HG03108 (cell line): ENCODE measurements at regions not wholly inside any gene's neighbourhood (a gene's known extent, or its start where the extent isn't known, plus 50 kb on each side); places are given as distances from the start of the nearest gene placed in this dataset.
"Not testable (repeated sequence)": the region's sequence is repeated elsewhere in the genome, so short reads cannot be mapped to it uniquely, and the experiment has no call there.

ENCODE experiments used
- ATAC-seq: cut with Tn5 transposase; IDR thresholded peaks from one replicate; pipeline ENCODE4 v1.9.1; 2021; ENCODE audit warnings: moderate library complexity; ENCODE audit not compliant: unreplicated experiment

DNA sequence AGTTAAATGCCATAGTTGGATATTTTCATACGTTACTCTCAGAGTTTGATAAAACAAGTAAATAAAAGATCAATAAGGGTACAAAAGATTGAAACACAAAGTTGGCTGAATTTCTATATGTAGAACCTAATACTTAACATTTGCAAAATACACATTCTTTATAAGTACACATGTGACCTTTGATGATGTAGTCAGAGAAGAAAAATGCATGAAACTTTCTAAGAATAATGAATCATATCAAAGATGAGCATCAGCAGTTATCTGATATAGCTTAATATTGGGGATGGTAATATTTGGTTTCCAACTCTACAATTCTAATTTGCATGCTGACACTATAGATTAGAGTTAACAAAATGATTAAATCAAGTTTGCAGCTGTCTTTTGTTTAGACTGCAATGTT, 188.0 kb upstream of the TGFBR2 start:
- ATAC-seq = no peak

DNA sequence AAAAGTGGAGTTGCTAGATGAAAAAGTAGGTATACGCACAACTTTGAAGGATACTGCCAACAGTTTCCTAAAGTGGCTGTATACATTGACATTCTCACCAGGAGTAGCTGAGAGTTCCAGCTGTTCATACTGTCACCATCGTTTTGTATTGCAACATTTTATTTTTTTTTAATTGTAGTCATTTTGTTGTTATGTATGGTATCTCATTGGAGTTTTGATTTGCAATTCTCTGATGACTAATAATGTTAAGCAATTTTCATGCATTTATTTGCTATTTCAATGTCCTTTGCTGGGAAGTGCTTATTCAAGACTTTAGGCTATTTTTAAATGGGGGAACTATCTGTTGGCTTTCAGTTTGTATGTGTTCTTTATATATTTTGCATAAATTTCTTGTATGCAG, 185.1 kb upstream of the TGFBR2 start:
- no peak for ATAC-seq

DNA sequence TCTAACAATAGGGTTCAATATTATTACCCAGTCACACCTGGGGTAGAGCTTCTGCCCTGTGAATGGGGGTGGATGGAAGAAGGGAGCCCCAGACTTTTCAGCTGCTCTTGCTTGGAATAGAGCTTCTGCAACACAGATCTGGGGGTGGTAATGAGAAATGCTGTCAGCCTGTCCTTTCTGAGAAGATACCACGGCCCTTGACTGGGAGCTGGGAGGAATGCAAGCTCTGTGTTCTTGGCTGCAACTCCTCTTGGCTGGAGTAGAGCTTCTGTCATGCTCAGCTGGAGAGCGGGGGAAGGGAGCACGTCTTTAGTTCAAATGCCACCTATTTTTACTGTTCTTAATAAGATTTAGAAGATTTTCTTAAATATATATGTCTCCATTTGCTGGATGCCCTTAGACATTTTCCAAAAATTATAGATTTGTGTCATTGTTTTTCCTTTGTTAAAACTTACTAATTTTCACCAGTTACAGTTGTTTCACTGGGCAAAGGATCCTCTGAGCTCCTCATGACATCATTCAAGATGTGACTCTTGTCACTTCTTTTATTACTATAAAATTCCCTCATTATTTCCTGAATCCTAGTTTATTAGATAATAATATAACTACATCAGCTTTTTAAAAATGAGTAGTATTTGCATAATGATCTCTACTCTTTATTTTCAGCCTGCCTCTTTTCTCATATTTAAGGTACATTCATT, 180.0 kb upstream of the TGFBR2 start:
- ATAC-seq = no peak

DNA sequence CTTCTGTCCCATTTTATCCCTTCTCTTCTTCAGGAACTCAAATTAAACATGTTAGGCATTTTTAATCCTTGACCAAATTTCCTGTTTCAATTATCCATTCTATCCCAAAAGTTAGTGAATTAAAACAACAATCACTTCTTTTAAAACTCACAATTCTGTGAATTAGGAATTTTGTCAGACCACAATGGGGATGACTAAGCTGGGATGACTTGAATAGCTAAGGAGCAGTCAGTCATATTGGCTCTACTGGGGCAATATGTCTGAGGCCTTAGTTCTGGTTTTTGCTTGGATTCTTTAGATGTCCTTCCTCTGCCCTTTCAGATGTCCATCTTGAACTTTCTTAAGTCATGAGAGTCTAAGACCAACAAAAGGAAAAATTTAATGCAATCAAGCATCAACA, 178.2 kb upstream of the TGFBR2 start:
- no peak for ATAC-seq

DNA sequence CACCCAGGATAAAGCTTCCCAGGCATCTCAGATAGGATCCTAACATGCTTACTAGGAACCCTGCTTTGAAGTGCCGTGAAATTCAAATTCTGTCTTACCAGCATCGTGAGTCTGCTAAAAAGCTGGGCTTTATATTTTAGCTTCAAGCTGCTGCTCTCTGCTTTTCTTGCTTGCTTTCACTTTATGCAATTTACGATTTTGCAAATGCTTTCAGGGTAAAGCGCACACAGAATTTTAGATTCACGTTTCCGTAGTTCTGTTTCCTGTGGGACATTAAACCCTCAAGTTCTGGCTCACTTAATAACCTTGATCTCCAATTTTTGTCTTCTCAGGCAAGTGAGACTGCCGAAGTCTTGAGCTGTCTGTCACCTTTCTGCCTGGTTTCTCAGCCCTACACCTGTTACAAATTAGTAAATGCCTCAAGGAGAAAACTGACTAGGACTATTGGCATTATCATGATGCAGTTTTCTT, 170.5 kb upstream of the TGFBR2 start:
- no peak for ATAC-seq

DNA sequence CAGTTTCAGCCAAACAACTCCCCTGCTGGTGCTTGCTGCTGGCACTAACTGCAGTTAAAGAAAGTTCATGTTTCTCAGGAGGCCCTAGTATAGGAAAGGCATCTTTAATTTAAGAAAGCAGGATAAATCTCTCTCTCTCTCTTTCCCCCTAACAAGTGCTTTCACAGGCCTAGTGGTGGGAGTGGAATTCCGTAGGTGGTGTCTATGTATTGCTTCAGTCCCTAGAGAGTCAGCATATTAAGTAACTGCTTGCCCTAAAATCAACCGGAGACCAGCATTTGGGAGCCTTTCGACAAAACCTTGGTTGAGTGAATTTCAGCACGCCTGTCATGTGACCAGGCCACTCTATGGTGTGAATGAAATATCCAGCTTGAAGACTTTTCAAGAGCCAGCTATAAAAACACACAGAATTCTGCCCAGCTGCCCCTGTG, 169.2 kb upstream of the TGFBR2 start:
- no peak for ATAC-seq

DNA sequence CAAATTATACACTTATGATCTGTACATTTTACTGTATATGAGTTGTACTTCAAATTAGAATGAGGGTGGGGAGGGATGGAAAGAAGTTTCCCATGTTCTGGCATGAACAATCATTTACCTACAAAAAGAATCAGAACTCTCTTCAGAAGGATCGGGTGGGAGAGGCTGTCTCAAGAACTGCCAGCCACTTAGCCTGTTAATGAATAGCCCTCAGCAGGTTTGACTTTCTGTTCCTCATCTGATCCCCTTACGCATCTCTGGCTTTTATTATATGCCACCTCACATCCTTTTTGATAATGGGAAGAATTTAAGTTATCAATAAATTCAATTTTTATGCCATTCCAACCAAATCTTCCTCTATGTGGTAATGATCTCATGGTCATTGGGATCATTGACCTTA, 168.3 kb upstream of the TGFBR2 start:
- ATAC-seq = no peak

DNA sequence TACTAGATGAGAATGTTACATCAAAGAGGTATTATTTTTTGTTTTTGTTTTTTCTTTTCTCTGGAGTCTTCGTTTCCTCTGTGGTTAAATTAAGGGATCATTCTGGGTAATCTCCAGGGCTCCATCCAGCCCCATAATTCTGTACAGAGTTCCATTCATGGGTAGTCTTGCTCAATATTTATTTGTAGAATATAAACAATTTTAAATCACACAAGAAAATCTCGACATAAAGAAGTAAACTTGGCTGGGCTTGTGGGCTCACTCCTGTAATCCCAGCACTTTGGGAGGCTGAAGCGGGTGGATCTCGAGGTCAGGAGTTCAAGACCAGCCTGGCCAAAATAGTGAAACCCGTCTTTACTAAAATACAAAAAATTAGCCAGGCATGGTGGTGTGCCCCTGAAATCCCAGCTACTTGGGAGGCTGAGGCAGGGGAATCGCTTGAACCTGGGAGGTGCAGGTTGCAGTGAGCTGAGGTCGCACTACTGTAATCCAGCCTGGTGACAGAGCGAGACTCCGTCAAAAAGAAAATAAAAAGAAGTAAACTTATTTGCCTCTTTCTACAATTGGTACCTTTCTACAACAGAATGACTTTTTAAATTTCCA, 166.8 kb upstream of the TGFBR2 start:
- ATAC-seq = no peak

DNA sequence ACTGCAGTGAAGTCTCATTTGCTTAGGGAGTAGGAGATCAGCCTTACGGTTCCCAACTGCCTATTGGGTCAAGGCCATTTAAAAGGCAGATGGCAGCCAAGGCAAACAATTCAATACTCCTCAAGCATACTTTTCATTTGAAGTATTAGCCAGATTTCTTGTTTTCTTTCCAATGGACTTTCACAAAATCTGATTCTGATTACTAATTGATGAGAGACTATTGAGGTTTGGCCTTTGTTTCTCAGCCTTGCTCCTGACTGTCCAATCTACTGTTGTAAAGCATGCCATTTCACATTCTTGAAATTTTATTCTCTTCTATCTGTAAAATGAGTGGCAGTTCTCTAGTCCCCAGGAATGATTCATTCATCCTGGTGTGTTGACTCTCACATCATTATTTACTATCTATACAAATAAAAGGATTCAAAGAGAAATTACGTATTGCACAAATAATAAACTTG, 166.2 kb upstream of the TGFBR2 start:
- ATAC-seq = no peak

DNA sequence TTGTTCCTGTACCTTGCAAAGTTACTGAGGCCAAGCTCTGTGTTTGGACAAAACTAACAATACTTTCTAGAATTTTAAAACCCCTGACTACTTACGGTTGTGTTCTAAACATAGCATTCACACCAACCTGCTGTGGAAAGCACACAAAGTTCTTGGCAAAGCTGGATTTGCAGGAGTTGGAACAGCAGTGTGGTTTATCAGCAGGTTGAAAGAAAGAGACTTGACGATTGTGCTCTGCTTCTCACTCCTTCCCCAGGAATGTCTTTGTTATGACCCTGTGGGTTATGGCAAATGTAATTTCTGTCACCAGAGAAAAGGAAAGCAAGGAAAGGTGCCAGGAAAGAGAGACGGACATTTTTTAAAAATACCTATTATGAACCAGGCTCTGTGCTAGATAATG, 165.5 kb upstream of the TGFBR2 start:
- ATAC-seq = no peak

DNA sequence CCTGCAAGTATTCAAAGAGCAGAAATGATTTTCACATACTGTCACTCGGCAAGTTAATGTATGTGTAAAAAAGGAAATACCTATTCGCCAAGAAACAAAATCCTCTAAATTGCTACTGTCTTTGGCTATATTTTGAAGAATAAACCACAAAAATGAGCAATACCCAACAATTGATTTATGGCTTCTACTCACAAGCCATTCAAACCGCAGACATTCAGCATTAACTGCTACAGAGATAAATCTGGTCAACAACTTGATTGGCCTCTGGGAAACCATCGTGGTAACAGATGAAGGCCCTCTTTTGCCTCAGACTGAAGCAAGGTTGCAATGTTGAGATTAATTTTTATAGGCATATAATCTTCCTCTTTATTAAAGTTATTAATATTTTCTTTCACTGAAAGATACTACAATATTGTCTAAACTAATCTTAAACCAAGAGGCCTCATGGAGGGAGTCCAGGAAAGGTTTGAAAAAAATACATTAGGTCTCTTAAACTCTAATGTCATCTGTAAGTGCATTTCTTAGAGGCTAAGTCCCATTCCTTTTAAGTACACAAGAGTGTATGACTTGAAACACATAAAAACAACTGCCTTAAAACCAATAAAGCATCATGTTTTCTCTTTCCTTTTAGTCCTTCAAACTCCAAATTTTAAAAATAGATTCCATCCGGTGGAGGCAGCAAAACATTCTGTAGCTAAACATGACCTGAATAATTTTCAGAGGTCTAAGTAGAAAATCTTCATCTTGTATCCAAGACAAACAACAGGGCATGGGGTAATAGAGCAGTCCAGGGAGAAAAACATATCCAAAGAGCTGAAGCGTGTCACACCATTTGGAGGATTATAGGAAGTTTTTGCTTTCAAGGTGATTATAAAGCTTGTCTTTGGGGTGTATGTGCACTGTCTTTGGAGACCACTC, 162.4 kb upstream of the TGFBR2 start:
- ATAC-seq = no peak

DNA sequence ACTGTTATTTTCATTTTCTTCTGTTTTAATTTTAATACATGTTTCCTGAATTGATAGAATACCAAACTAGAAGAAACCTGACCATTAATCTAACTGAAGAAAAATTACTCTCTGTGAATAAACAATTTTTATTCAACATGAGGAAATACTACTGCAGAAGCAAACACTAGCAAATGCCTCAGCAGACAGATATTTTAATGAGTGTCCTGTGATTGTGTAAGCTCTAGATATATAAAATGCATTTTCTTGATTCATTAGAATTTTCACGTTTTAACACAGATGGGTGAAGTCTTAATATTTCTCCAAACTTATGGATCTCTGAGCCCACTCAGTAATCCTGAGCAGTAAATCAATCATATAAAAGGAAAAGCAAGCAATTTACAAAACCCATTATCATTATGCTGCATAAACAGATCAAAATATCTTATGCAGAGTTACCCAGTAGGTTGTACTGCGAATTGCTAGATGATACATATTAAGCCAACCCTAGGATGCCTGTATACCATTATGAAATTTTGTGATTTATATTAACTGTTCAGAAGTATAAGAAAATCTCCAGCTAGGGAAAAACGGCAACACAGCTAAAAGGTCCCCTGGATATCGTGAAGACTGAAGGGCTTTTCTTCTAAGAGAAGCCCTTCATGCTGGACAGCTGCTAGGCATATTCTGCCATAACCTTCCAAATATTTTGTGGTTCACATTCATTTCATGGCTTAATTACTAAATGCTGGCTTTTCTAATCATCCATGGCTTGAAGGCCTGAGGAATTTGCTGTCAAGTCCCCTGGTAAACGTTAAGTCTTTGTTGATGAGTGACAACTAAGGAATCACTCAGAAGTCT, 157.7 kb upstream of the TGFBR2 start:
- ATAC-seq = no peak

DNA sequence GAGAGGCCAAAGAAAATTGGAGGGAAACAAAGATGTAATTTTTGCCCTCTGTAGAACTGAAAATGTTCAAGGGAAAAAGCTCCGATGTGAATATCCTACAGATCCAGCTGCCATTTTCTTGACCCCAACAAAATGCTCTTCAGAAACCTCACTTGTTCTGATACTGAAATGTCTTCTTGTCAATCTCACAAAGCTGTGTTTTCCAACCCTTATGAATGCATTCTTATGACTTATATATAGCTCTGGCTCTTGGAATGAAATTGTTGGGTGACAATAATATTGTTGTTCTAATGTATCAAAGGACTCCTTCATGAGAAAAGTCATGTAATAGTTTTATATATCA, 157.1 kb upstream of the TGFBR2 start:
- no peak for ATAC-seq

DNA sequence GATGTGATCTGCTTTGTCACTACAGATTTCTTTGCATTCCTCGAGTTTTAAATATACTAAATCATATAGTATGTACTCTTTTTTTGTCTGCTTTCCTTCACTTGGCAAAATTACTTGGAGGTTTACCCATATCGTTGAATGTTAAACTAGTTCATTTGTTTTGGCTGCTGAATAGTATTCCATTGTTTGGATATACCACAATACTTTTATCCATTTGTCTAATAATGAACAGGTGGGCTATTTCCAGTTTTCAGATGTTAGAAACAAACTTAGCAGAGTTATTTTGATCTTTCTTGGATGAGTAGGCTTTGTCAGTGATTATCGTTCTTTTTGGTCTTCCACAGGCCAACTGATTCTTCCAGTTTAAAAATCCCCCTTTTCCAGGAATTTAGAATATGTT, 154.0 kb upstream of the TGFBR2 start:
- ATAC-seq = no peak

DNA sequence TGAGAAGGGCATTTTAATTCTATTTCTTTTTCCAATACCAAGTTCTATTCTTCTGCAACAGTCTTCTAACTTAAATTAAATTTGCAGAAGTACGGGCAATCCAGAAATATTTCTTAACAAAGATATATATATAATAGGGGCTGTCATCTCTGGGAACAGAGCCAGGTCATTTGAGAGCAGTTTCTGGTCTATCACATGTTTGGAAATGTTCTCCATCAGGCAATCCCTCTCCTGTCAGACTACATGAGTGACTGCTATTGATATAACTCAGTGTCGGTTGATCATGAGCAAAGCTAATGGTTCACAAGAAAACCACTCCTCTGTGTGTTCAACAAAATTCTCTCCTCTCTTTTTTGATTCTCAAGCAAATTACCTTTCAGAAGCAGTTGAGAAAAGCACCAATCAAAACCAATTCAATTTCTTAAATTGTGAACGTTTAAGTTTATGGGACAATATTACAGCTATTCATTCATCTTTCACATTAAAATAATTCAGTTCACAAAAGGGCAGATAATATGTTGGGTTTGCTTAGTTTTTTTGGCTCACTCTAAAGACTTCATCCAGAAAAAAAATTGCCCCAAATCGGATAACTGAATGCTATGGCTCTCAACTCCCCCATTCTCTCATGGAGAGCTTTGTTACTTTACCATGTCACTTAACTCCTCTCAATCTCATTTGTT, 152.9 kb upstream of the TGFBR2 start:
- no peak for ATAC-seq

DNA sequence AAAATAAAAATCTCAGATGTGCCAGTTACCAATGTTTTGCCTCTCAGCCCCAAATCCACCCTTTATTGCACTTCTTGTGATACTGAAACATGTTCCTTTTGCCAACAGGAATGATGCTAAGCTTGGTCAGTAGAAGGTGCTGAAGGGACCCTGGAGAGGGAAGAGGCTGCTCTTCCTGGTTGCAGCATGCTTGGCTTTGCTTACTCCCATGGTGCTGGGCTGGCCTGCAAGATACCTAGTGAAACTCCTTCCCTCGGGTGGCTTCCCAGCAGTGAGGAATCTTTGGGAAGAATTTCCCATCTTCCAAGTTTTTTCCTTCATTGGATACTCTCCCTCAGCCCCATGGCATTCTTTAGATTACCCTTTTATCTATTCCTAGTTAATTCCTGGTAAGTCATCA, 151.8 kb upstream of the TGFBR2 start:
- ATAC-seq = no peak

DNA sequence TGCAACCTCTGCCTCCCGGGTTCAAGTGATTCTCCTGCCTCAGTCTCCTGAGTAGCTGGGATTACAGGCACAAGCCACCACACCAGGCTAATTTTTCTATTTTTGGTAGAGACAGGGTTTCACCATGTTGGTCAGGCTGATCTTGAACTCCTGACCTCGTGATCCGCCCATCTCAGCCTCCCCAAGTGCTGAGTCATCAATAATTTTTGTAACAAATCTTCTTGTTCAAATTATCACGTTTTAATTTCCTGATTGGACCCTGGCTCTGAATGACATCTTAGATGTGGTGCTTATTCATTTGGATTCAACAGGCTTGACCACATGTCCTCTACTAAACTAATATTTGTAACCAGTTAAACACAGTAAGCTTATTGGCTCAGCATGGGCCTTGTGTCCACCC, 151.3 kb upstream of the TGFBR2 start:
- ATAC-seq = not testable (repeated sequence)

DNA sequence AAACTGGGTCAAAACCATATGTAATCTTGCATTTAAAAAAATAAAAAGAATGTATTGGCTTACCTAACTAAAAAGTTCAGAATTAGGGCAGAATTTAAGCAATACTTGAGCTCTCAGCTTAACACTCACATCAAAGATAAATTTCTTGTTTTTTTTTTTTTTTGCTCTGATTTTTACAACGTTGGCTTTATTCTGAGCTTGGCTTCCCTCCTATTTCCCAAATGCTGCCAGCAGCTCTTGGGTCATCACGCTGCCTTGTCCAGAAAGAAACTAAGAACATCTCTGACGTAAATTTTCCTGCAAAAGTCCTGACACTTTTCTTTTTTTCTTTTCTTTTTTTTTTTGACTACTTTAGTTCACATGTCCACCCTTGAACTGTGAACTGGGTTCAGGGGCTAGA, 150.6 kb upstream of the TGFBR2 start:
- no peak for ATAC-seq

DNA sequence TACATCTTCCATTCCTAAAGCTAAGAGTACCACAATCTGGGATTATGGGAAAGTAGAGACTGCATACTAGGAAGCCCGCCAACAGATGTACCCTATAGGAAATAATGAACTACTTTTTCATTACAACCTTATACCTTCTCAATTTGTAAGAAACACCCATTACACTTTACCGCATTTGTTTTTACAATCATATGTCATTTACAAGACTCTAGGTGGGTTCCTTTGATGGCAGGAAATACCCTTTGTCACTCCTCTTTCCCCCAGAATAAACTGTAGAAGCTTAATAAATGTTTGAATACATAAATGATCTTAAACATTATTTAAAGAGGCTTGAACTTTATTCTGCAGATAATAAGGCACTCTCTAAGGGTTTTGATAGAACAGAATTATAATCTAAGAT, 150.1 kb upstream of the TGFBR2 start:
- ATAC-seq = no peak

DNA sequence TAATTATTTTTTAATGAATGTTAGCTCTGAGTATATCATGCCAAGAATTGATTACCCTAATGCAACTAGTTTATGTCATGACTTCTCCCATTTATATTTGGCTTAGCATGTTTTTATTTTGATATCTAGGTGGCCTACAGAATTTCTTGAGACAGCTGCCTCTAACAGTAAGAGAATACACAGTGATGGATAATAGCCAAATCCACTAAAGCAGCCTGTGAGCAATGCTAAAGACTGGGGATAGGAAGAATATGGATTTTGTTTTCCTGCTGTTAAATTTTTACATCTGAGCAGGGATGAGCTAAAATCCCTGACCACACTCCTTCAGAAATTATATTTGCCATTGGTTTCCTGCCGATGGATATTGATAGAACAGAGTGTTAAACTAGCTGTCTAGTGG, 149.3 kb upstream of the TGFBR2 start:
- no peak for ATAC-seq
